Stimulated activated naive CD4-positive, alpha-beta T cell (primary cell): ENCODE measurements at regions not wholly inside any gene's neighbourhood (a gene's known extent, or its start where the extent isn't known, plus 50 kb on each side); places are given as distances from the start of the nearest gene placed in this dataset.
"Not testable (repeated sequence)": the region's sequence is repeated elsewhere in the genome, so short reads cannot be mapped to it uniquely, and the experiment has no call there.

Experiments
- DNase-seq, 6 experiments: peaks; one replicate each; lab custom pipeline; 2025; lab: John Stamatoyannopoulos, UW

DNA sequence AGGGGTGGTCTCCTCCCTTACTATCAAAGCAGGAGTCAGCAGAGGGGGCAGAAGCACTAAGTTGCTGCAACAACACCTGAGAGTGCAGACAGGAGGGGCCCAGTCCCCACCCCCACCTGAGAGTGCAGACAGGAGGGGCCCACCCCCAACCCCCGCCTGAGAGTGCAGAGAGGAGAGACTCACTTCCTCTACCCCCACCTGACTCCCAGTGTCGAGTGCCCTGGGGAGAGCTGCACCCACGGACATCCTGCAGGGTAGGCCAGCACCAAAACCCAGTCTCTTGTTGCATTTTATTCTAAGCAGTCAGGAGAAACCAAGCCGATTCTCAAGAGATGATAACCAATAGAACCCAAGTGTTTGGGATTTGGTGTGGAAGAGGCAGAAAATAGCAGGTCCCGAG is 78.4 kb downstream of the NAPG start:
- no peak for DNase-seq

DNA sequence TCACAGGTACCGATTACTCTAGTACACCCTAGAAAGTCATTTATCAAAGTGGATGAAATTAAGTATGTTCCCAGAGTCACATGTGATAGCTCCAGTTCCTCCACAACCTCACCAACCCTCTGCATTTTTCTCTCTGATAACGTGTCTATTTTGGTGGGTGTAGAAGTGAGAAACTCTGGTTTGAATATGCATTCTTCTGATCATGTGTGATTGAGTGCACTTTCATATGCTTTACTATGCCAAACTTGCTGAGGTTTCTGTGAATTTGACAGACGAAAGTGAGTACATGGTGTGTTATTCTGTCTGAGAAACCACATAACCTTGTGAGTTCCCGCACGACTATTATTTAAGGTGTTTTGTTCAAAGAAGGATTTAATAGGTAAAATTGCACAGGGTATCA is 81.1 kb downstream of the NAPG start:
- not testable (repeated sequence) for DNase-seq

DNA sequence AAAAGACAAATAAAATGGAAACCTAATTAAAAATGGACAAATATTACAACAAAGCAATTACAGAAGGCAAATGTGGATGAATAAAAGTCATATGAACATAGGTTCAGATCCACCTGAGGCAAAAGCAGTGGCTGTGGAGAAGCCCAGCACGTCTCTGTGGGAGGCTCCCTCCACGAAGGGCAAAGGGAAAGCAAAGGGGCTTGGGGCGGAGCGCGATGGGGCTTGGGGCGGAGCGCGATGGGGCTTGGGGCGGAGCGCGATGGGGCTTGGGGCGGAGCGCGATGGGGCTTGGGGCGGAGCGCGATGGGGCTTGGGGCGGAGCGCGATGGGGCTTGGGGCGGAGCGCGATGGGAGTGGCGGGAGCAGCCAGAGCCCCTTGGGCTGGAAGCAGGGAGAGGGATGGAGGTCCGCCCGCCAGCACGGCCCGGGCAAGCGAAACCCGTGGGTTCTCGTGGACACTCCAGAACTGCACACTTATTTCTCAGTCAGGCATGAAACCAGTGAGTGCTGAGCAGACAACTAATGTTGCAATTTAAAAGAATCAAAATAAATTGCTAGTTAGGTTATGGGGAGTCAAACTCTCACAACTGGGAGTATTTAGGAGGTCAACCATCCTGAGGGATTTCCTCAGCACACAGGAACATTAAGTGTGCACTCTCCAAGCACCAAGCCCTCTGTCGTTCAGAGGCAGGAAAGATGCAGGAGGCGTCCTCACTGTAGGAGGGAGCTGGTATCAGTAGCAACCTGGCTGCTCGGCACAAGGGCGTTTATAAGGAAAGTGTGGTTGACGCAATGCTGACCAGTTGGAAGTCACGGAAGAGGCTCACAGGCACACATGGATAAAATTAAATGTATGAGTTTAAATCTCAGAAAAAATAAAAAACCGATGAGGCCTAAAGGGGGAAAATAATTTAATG is 81.8 kb downstream of the NAPG start:
- not testable (repeated sequence) for DNase-seq

DNA sequence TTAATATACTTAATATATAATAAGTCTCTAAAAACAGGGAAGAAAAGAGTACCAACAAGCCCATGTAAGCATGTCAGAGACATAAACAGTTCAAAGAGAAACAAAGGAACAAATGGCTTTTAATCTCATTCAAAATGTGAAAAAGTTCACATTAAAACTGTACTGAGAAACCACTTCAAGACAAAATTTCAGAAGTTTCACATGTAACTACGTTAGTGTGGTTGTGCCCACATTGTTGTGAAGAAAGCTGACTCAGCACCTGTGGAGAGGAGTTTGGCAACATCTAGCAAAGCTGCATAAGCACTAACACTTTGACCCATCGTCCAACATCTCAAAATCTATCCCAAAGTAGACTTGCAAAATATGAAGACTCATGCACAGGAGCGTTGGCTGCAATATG is 82.6 kb downstream of the NAPG start:
- peak in 1 of 6 experiments; percentile 1 for DNase-seq

DNA sequence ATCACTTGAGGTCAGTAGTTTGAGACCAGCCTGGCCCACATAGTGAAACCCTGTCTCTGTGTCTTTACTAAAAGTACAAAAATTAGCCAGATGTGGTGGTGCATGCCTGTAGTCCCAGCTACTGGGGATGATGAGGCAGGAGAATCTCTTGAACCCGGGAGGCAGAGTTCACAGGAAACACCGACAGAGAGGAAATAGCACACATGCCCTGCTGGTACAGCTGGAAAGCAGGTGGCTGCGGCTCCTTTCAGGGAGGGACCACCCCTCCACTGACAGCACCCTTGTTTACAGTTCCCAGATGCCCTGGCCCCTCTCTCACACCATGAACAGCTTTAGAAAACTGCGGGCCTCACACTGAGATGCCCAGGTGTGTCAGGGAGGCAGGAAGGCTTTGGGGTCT is 83.2 kb downstream of the NAPG start:
- DNase-seq: not testable (repeated sequence)

DNA sequence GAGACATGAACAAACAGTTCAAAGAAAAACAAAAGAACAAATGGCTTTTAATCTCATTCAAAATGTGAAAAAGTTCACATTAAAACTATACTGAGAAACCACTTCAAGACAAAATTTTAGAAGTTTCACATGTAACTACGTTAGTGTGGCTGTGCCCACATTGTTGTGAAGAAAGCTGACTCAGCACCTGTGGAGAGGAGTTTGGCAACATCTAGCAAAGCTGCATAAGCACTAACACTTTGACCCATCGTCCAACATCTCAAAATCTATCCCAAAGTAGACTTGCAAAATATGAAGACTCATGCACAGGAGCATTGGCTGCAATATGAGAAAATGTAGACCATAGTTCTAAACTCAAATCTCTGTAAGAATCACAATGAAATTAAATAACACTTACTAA is 87.4 kb downstream of the NAPG start:
- DNase-seq: not testable (repeated sequence)

DNA sequence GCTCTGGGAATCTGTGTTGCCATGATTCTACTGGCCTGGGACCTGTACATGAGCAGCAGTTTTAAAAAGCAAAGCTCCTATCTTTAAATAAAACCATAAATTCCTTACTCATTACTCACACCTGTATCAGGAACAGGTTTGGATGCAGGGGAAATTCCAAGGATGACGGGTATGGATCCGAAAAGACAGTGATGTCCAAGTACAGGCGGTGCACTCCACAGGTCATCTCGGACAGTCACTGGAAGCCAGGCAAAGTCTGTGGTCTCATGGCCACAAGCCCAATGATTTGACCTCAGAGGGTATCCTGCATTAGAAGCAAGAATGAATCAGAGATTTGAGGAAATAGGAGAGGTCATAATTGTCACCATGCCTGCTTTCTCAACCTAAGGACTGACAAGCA is 90.9 kb downstream of the NAPG start:
- DNase-seq: not testable (repeated sequence)

DNA sequence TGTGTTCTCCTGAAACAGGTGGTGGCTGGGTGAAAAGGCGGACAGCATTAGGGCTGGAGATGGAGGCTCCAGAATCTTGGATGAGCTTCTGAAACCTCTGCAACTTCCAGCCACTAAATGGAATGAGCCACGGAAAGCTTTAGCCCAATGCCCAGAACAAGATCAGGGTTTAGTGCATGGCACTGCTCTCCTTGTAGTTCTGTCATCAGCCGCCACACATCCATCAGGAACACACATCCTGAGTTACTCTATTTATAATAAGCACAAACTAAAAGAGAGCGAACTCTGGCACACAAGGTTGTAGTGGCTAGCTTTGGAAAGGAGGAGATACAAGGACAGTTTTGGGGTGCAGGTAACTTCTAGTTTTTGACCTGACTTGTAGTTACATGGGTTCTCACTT is 93.0 kb downstream of the NAPG start:
- not testable (repeated sequence) for DNase-seq

DNA sequence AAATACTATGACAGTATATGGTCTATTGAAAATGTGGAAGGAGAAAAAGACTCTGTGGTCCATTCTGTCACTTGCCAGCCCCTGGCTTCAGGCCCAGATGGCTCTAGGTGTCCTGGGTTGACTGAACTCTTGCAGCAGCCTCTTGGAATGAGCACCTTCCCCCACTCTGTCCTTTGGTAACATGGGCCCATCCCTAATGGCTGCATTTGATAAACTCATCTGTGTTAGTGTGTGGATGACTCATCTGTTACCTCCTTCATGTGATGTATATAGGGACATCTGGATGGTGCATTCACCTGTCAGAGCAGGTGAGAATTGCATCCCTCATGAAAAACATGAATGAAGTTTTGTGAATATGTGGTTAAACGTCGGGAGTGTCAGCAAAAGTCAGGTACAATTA is 93.5 kb downstream of the NAPG start:
- not testable (repeated sequence) for DNase-seq

DNA sequence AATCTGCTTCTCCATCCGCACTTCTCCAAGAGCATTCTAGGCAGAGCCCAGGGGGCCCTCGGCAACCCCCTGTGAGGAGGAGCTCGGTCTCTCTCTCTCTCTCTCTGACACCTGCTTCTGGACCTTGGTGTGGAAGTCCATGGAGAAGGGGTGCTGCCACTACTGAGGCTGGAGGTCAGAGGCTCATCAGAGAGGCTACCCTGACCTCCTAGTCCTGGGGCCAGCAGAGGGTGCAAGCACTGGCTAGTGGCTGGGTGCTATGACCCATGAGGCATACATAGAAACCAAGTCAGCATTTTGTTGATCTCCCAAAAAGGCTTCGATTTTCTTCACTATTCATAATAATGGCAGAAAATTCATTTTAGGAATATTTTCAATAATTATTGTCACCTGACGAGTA is 94.0 kb downstream of the NAPG start:
- DNase-seq: not testable (repeated sequence)
